Posterior cingulate gyrus (tissue), 11 donors: ENCODE measurements at regions not wholly inside any gene's neighbourhood (a gene's known extent, or its start where the extent isn't known, plus 50 kb on each side); places are given as distances from the start of the nearest gene placed in this dataset.
A peak's percentile ranks its signal among the peaks of the same experiment; 100 is the strongest.
"Not testable (repeated sequence)": the region's sequence is repeated elsewhere in the genome, so short reads cannot be mapped to it uniquely, and the experiment has no call there.

Experiments used
- DNase-seq, 10 donors: peaks; one replicate each; pipeline versions ENCODE4 v3.0.0 to v3.0.0-alpha.2; 2020 to 2021; ENCODE audit warnings: mixed read lengths in 3 of 10
- intact Hi-C: fragments of 100-400 bp; cut with DNase I; formaldehyde crosslinking; loops from one replicate; pipeline ENCODE4 v1.15.1; 2023

DNA sequence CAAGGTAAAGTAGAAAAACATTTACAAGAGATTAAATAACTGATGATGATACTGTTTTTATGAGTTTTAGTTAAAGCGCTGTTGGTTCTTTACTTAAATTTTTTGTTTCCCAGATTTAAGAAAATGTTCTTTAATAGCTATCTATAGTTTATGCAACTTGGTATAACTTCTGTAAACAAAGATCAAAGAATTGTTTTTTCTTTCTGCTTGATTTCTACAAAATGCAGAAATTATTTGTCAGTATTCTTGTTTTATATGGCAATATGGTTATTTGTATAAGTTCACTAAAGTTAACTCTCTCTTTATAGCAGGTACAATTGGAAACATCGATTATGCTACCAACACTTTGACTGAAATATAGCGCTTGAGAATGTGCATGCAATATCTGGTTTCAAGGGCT is 2465.1 kb upstream of the PCDH20 start:
- DNase-seq, result no peak
- intact Hi-C loops, result no loop called here

DNA sequence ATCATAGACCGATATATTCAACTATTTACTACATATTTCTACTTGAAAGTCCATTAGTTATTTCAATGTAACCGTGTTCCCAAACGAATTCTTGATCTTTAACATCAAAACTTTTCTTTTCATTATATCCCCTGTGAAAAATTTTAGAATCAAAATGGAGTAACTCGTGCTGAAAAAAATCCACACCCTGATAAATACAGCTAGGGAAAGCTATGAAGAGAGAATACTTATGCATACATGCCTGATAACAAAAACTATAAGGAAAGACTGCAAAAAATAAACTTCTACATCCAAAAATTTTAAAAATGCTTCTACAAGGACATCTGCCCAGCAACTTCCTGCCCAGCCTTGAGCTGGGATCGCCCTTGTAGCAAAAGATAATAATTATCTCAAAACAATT is 2458.3 kb upstream of the PCDH20 start:
- intact Hi-C loops, result no loop called here

DNA sequence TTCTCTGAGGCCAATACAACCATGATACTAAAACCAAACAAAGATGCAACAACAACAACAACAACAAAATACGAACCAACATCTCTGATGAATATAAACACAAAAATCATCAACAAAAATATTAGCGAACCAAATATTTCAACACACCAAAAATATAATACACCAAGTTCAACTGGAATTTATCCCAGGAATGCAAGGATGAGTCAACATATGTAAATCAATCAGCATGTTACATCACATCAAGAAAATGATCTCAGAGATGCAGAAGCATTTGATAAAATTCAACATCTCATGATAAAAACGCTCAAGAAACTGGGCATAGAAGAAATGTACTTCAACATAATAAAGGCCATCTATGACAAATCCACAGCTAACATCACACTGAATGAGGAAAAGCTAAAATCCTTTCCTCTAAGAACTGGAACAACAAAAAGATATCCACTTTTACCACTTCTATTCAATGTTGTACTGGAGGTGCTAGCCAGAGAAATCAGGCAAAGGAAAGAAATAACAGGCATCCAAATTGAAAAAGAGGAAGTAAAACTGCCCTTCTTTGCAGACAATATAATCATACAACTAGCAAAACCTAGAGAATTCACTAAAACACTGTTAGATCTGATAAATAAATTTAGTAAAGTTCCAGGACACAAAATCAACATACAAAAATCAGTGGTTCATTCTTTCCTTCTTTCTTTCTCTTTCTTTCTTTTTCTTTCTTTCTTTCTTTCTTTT is 2448.7 kb upstream of the PCDH20 start:
- no peak for DNase-seq
- intact Hi-C loops, result no loop called here

More for the DNA sequence above, 2458.3 kb upstream of the PCDH20 start:
- no peak for DNase-seq

DNA sequence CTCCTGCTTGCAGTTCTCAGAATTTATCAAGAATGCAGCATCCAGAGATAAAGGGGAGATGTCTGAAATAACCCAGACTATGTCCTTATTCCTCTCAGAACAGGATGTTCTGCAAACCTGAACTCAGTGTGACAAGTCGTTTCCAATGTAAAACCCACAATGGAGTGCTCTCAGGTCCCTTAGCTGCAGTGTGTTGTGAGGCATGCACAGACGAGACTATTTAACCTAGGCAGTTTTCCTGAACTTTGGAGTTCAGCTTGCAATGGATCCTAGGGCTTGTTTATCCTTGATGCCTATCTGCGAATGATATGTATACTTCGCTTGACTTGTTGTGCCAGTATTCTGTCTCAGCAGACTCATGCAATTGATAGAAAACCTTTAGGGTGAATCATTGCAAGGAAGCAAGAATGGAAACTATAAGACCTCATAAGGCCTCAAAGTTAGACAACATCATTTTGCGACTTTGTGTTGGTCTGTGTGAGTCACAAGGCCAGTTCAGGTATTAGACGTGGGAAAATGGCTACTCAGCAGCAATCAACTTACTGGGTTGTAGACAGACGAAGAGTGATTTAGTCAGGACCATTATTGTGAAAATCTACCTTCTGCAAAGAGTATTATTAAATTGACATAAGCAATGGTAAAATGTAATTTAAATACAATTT is 2439.9 kb upstream of the PCDH20 start:
- intact Hi-C loops, result no loop called here

DNA sequence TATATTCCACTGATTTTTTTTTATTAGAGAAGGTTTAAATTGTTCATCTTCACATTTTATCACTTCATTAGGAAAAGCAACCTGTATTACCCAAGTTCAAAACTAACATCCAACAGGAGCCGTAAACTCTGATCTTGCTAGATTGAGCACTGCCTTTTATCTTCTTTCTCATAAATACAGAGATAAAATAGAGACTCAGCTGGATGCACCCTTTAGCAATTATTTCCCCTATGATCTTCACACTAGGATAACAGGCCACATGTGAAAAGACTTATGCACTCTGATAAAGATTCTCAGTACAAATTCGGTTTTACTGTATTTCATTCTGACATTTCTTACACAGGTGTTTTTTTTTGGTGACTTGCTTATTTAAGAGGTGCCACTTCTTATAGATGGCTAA is 2438.2 kb upstream of the PCDH20 start:
- intact Hi-C loops, result no loop called here

More for the DNA sequence above, 2439.9 kb upstream of the PCDH20 start:
- DNase-seq, result no peak

DNA sequence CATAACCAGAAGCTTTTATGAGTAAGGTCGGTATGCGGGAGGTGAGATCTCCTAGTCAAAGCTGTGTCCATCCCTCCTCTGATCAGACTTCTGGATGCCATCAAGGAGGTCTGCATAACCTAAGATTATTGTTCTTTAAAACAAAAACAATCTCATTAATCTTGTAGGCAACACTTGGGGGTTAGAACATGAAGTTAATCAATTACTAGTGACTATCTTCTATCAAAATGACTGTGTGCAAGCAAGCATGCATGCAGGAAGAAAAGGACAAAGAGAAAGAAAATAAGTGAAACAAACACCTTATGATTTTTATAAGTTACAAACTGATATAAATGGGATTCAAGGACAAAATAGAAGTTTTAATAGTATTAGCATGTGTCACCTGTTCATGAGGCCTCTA is 2435.9 kb upstream of the PCDH20 start:
- intact Hi-C loops, result no loop called here
- DNase-seq, result no peak

More for the DNA sequence above, 2438.2 kb upstream of the PCDH20 start:
- no peak for DNase-seq

DNA sequence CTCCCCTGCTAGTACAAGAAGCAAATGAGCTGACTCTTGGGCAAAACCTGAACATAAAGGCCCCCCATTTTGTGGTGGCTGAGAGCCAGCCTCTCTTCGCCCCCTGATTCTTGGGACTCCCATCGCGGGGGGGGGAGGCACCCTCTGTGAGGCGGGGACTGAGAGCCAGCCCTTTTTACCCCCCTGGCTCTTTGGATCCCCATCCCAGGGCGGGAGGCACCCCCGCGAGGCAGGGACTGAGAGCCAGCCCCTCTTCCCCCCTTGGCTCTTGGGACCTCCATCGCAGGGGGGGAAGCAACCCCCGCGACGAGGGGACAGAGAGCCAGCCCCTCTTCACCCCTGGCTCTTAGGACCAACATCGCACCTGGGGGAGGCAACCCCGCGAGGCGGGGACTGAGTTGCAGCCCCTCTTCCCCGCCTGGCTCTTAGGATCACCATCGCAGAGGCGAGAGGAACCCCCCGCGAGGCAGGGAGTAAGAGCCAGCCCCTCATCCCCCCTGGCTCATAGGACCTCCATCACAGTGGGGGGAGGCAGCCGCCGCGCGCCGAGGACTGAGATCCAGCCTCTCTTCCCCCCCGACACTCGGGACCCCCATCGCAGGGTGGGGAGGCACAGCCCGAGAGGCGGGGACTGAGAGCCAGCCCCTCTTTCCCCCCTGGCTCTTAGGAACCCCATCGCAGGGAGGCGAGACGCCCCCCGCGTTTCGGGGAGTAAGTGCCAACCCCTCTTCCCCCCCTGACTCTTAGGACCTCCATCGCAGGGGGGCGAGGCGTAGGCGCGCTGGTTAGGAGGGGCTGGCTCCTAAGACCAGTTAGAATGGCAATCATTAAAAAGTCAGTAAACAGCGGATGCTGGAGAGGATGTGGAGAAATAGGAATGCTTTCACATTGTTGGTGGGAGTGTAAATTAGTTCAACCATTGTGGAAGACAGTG is 2428.4 kb upstream of the PCDH20 start:
- DNase-seq, result peak in 2 of 10 donors; percentile 62 to 74
- intact Hi-C loops, result no loop called here

DNA sequence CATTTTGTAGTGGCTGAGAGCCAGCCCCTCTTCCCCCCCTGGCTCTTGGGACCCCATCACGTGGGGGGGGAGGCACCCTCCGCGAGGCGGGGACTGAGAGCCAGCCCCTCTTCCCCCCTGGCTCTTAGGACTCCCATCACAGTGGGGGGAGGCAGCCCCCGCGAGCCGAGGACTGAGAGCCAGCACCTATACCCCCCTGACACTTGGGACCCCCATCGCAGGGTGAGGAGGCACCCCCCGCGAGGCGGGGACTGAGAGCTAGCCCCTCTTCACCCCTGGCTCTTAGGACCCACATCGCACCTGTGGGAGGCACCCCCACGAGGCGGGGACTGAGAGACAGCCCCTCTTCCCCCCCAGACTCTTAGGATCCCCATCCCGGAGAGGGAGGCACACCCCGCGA is 2426.5 kb upstream of the PCDH20 start:
- intact Hi-C loops, result no loop called here
- peak in 1 of 10 donors; percentile 74 for DNase-seq

DNA sequence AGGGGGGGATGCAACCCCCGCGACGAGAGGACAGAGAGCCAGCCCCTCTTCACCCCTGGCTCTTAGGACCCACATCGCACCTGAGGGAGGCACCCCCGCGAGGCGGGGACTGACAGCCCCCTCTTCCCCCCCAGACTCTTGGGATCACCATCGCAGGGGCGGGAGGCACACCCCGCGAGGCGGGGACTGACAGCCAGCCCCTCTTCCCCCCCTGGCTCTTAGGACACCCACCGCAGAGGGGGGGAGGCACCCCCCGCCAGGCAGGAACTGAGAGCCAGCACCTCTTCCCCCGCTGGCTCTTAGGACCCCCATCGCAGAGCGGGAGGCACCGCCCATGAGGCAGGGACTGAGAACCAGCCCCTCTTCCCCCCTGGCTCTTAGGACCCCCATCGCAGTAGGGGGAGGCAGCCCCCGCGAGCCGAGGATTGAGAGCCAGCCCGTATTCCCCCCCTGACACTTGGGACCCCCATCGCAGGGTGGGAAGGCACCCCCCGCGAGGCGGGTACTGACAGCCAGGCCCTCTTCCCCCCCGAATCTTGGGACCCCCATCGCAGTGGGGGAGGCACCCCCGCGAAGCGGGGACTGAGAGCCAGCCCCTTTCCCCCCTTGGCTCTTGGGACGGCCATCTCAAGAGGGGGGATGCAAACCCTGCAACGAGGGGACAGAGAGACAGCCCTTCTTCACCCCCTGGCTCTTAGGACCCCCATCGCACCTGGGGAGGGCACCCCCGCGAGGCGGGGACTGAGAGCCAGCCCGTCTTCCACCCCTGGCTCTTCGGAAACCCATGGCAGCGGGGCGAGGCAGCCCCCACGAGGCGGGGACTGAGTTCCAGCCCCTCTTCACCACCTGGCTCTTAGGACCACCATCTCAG is 2425.1 kb upstream of the PCDH20 start:
- intact Hi-C loops, result no loop called here
- peak in 2 of 10 donors; percentile 65 to 72 for DNase-seq

DNA sequence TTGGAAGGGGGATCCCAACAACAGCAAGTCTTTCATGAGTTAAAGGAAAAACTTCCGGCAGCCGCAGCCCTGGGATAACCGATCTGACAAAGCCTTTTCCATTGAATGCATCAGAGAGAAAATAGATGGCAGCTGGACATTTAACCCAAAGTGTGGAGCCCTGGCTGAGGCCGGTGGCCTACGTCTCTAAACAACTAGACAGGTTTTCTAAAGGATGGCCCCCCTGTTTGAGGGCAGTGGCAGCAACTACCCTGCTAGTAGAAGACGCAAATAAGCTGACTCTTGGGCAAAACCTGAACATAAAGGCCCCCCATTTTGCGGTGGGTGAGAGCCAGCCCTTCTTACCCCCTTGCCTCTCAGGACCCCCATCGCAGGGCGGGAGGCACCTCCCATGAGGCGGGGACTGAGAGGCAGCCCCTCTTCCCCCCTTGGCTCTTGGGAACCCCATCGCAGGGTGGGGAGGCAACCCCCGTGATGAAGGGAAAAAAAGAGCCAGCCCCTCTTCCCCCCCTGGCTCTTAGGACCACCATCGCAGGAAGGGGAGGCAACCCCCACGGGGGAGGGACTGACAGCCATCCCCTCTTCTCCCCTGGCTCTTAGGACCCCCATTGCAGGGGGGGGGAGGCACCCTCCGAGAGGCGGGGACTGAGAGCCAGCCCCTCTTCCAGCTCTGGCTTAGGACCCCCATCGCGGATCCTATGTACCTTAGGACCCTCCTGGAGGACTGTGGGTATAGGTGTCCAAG is 2422.9 kb upstream of the PCDH20 start:
- peak in 2 of 10 donors; percentile 51 to 69 for DNase-seq
- intact Hi-C loops, result no loop called here

DNA sequence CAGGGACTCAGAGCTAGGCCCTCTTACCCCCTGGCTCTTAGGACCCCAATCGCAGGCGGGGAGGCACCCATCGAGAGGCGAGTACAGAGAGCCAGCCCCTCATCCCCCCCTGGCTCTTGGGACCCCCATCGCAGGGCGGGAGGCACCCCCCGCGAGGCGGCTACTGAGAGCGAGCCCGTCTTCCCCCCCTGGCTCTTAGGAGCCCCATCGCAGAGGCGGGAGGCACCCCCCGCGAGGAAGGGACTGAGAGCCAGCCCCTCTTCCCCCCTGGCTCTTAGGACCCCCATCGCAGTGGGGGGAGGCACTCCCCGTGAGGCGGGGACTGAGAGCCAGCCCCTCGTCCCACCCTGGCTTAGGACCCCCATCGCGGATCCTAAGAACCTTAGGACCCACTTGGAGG is 2422.1 kb upstream of the PCDH20 start:
- peak in 1 of 10 donors; percentile 73 for DNase-seq
- intact Hi-C loops, result not testable (repeated sequence)

DNA sequence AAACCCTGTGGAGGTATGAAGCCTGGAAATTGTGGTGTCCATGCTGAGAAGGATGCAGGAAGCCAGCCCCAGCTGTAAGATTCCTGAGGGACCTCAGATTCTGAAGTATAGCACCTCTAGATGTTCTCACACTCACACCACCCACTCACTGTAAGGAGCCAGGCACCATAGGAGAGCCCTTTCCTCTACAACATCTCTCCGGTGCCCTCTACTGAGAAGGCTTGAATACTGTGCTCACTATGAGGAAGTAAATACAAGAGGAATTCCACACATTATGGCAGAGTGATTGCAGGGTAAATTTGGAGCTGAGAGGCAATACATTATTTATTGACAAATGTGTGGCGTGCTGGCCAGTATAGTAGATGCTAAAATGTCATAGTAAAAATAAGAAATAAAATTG is 2414.0 kb upstream of the PCDH20 start:
- DNase-seq, intact Hi-C loops: not testable (repeated sequence)

DNA sequence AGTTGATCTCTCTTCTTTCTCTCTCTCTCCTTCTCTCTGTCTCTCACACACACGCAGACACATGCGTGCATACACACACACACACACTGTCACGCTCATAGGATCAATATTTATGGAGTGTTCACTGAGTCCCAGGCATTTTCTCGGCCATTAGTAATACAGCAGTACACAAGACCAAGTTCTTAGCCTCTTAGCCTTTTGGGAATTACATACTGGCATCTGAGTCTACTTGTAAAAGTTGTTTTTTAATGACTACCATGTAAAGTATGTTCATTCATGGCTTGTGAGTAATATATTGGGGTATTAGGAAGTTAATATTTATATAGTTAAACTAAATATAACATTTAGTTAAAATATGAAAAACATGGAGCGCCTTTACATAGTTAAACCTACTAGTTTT is 2406.1 kb upstream of the PCDH20 start:
- intact Hi-C loops, DNase-seq: not testable (repeated sequence)

DNA sequence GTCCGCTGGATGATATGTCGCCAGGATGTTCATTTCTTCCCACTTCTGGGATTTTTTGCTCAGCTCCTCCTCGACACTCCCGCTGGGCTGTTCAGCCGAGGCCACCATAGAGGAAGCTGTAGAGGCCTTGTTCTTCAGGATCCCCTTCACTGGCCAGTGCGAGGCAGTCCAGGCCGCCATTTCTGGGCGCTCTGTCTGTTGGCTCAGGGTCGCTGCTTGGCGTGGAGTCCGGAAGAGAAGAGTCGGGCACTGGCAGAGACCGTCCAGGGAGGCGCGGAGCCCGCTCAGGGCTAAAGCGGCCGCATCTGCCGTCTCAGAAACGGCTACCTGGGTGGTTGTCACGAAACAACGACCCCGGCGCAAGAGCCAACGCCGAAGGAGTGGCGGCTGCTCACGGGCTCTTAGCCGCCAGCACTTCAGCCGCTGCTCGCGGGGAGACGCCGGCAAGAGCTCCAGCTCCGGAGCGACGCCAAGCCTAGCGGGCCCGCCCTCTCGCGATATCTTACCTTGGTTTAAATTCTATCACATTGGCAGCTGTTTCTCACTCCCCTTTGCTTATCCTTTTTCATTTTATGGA is 2395.9 kb upstream of the PCDH20 start:
- peak in 3 of 10 donors; percentile 61 to 68 (median 67) for DNase-seq
- intact Hi-C loops, result not testable (repeated sequence)

DNA sequence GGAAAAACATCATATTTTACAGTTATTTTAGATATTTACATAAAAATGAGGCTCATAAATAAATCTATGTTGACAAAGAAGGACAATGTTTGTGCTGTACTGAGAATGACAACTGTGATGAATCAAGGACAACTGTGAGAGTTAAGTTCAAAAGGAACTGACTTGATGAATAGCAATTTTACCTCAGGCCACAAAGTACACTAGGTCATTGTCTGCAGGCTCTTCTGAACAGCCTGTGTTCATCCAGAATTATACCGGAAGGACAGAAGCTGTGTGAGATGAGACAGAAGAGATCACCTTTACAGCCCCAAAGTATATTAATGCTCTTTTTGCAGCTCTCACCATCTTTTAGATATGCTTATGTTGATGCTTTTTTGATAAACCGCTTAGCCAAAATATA is 2375.5 kb upstream of the PCDH20 start:
- DNase-seq, intact Hi-C loops: not testable (repeated sequence)

DNA sequence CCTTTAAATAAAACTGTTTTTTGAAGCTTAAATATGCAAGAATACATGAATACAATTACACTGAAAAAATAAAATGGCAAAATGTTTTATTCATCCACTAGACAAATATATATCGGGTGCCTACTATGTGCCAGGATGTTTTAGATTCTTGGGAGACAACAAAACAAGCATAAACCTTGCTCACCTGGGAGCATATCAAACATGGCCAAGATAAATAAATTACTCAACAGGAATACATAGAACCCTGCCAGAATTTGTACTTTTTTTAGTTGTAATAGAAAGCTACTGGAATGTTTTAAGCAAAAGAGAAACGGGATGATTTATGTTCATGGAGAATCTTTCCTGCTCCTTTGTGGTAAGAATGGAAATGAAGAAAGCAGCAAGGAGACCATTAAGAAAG is 2358.5 kb upstream of the PCDH20 start:
- intact Hi-C loops, result no loop called here
- DNase-seq, result no peak

DNA sequence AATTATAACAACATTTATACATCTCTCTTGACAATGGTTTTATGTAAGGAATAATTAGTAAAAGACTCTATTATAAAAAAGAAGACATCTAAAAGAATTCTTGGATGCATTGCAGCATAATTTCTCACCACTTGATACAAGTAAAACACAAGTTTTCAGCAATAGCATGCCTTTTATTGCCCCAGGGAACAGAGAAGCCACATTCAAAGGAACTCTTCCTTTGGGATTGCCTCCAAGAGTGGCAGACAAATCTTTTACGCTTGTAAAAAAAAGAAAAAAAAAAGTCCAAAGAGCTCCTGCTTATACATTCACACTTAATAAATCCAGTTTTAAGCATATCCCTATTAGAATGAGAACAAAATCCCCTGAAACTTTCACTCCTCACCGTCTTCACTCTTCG is 2357.8 kb upstream of the PCDH20 start:
- no peak for DNase-seq
- intact Hi-C loops, result no loop called here

DNA sequence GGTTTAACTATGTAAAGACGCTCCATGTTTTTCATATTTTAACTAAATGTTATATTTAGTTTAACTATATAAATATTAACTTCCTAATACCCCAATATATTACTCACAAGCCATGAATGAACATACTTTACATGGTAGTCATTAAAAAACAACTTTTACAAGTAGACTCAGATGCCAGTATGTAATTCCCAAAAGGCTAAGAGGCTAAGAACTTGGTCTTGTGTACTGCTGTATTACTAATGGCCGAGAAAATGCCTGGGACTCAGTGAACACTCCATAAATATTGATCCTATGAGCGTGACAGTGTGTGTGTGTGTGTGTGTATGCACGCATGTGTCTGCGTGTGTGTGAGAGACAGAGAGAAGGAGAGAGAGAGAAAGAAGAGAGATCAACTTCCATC is 2342.0 kb upstream of the PCDH20 start:
- intact Hi-C loops, DNase-seq: not testable (repeated sequence)

DNA sequence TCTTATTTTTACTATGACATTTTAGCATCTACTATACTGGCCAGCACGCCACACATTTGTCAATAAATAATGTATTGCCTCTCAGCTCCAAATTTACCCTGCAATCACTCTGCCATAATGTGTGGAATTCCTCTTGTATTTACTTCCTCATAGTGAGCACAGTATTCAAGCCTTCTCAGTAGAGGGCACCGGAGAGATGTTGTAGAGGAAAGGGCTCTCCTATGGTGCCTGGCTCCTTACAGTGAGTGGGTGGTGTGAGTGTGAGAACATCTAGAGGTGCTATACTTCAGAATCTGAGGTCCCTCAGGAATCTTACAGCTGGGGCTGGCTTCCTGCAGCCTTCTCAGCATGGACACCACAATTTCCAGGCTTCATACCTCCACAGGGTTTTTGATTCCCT is 2334.2 kb upstream of the PCDH20 start:
- intact Hi-C loops, DNase-seq: not testable (repeated sequence)
